Left kidney (tissue), 1 donor: ENCODE measurements at regions not wholly inside any gene's neighbourhood (a gene's known extent, or its start where the extent isn't known, plus 50 kb on each side); places are given as distances from the start of the nearest gene placed in this dataset.

Experiments
- DNase-seq: peaks from one replicate; pipeline ENCODE4 v3.0.0-alpha.2; 2013

- no peak for DNase-seq
Measured at GRCh38 chr9:3049636-3050035, 205.7 kb upstream of the PUM3 start.

- no peak for DNase-seq
Measured at GRCh38 chr9:3047912-3048311, 204.0 kb upstream of the PUM3 start.

GRCh38 chr9:3045153-3045552 lies 201.3 kb upstream of the PUM3 start:
- DNase-seq = no peak

GRCh38 chr9:3043369-3043768 lies 199.5 kb upstream of the PUM3 start:
- no peak for DNase-seq

- DNase-seq = no peak
Measured at GRCh38 chr9:3040761-3041160, 196.9 kb upstream of the PUM3 start.

- DNase-seq = no peak
Measured at GRCh38 chr9:3036333-3036700, 192.4 kb upstream of the PUM3 start.

GRCh38 chr9:3035579-3036332 lies 191.9 kb upstream of the PUM3 start:
- no peak for DNase-seq

GRCh38 chr9:3032898-3033297 lies 189.0 kb upstream of the PUM3 start:
- no peak for DNase-seq

GRCh38 chr9:3028535-3028934 lies 184.6 kb upstream of the PUM3 start:
- DNase-seq = no peak

- no peak for DNase-seq
Measured at GRCh38 chr9:3027210-3027609, 183.3 kb upstream of the PUM3 start.

GRCh38 chr9:3023449-3023848 lies 179.6 kb upstream of the PUM3 start:
- no peak for DNase-seq

- no peak for DNase-seq
Measured at GRCh38 chr9:3018691-3019230, 174.9 kb upstream of the PUM3 start.

GRCh38 chr9:3018071-3018470 lies 174.2 kb upstream of the PUM3 start:
- DNase-seq = no peak

GRCh38 chr9:3014178-3014577 lies 170.3 kb upstream of the PUM3 start:
- DNase-seq = no peak

GRCh38 chr9:3012842-3013241 lies 168.9 kb upstream of the PUM3 start:
- no peak for DNase-seq

GRCh38 chr9:3012245-3012644 lies 168.3 kb upstream of the PUM3 start:
- no peak for DNase-seq

- DNase-seq = no peak
Measured at GRCh38 chr9:3008091-3008490, 164.2 kb upstream of the PUM3 start.

GRCh38 chr9:3007326-3007725 lies 163.4 kb upstream of the PUM3 start:
- DNase-seq = no peak

- no peak for DNase-seq
Measured at GRCh38 chr9:3006851-3007250, 163.0 kb upstream of the PUM3 start.

- no peak for DNase-seq
Measured at GRCh38 chr9:3004572-3004971, 160.7 kb upstream of the PUM3 start.

- DNase-seq = no peak
Measured at GRCh38 chr9:3001311-3001710, 157.4 kb upstream of the PUM3 start.

- no peak for DNase-seq
Measured at GRCh38 chr9:2992427-2992826, 148.5 kb upstream of the PUM3 start.

GRCh38 chr9:2991292-2991691 lies 147.4 kb upstream of the PUM3 start:
- DNase-seq = no peak

- no peak for DNase-seq
Measured at GRCh38 chr9:2987679-2988078, 143.8 kb upstream of the PUM3 start.
